ENCODE measurements at regions not wholly inside any gene's neighbourhood (a gene's known extent, or its start where the extent isn't known, plus 50 kb on each side); places are given as distances from the start of the nearest gene placed in this dataset.

- TF ChIP-seq, protein P1, sequence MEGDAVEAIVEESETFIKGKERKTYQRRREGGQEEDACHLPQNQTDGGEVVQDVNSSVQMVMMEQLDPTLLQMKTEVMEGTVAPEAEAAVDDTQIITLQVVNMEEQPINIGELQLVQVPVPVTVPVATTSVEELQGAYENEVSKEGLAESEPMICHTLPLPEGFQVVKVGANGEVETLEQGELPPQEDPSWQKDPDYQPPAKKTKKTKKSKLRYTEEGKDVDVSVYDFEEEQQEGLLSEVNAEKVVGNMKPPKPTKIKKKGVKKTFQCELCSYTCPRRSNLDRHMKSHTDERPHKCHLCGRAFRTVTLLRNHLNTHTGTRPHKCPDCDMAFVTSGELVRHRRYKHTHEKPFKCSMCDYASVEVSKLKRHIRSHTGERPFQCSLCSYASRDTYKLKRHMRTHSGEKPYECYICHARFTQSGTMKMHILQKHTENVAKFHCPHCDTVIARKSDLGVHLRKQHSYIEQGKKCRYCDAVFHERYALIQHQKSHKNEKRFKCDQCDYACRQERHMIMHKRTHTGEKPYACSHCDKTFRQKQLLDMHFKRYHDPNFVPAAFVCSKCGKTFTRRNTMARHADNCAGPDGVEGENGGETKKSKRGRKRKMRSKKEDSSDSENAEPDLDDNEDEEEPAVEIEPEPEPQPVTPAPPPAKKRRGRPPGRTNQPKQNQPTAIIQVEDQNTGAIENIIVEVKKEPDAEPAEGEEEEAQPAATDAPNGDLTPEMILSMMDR (IDR thresholded peaks at IDR 0.05) = no peak
- no peak for TF ChIP-seq POLR2AphosphoS5 (IDR thresholded peaks at IDR 0.05)
These were observed 51.5 kb upstream of the ITGB1 start for GRCh38 chr10:33009244-33010131.

Measured in prostate gland (tissue), 2 donors.